PC-9 (cell line): ENCODE measurements at regions not wholly inside any gene's neighbourhood (a gene's known extent, or its start where the extent isn't known, plus 50 kb on each side); places are given as distances from the start of the nearest gene placed in this dataset.

Source experiments
- BruUV-seq: library from RNA; stranded (reverse); fragments of 400-500 nt; replicated peaks from 2 replicates; lab custom pipeline; 2021; lab: Mats Ljungman, UMichigan
- CTCF ChIA-PET: fragments of 300-600 bp; sonication (Branson Sonifier 250); formaldehyde crosslinking; loops from one replicate; lab custom pipeline; 2022; ENCODE audit warnings: antibody characterized with exemption; lab: Charles Lee
- POLR2A ChIA-PET: fragments of 300-600 bp; sonication (Branson Sonifier 250); formaldehyde crosslinking; loops from one replicate; lab custom pipeline; 2022; ENCODE audit warnings: antibody characterized with exemption; ENCODE audit not compliant: unreplicated experiment; lab: Charles Lee
- DNase-seq, 2 experiments: peaks; one replicate each; pipeline versions ENCODE4 v3.0.0 to v3.0.0-alpha.2; 2015 to 2022; ENCODE audit warnings: mixed read lengths in 1 of 2
- H2AFZ ChIP-seq: fragments of 200-600 bp; sonication (generic); 2 replicates; pipeline ENCODE4 v1.8.1; 2017; ENCODE audit warnings: antibody characterized with exemption
- H3F3A ChIP-seq: fragments of 200-600 bp; sonication (generic); 2 replicates; pipeline ENCODE4 v1.8.1; 2017; ENCODE audit warnings: antibody characterized with exemption, mild to moderate bottlenecking, low read depth; ENCODE audit not compliant: insufficient read depth
- H3K27ac ChIP-seq: fragments of 200-600 bp; sonication (generic); 2 replicates; pipeline ENCODE4 v1.6.1; 2016; ENCODE audit warnings: mixed run types
- H3K27me3 ChIP-seq: fragments of 200-600 bp; sonication (generic); 2 replicates; pipeline ENCODE4 v1.6.1; 2016; ENCODE audit warnings: low read depth, mixed run types; ENCODE audit not compliant: insufficient read depth
- H3K36me3 ChIP-seq: fragments of 200-600 bp; sonication (generic); 2 replicates; pipeline ENCODE4 v1.6.1; 2016; ENCODE audit warnings: low read depth, mixed run types
- H3K4me1 ChIP-seq: fragments of 200-600 bp; sonication (generic); replicated peaks from 2 replicates; pipeline ENCODE4 v1.6.1; 2016; ENCODE audit warnings: mixed run types; ENCODE audit not compliant: insufficient read depth
- H3K4me2 ChIP-seq: fragments of 200-600 bp; sonication (generic); 2 replicates; pipeline ENCODE4 v1.6.1; 2017; ENCODE audit warnings: mixed run types
- H3K4me3 ChIP-seq: fragments of 200-600 bp; sonication (generic); 2 replicates; pipeline ENCODE4 v1.6.1; 2016; ENCODE audit warnings: mixed run types
- H3K79me2 ChIP-seq: fragments of 200-600 bp; sonication (generic); 2 replicates; pipeline ENCODE4 v1.6.1; 2017; ENCODE audit warnings: low read depth, mixed run types
- H3K9me2 ChIP-seq: fragments of 200-600 bp; sonication (generic); 2 replicates; pipeline ENCODE4 v1.8.1; 2017; ENCODE audit warnings: mild to moderate bottlenecking; ENCODE audit not compliant: insufficient read depth
- H3K9me3 ChIP-seq: fragments of 200-600 bp; sonication (generic); 2 replicates; pipeline ENCODE4 v1.8.1; 2016; ENCODE audit warnings: low read depth; ENCODE audit not compliant: insufficient read depth
- H4K20me1 ChIP-seq: fragments of 200-600 bp; sonication (generic); 2 replicates; pipeline ENCODE4 v1.8.1; 2017; ENCODE audit not compliant: insufficient read depth
- EZH2 ChIP-seq: fragments of 200-600 bp; sonication (generic); IDR thresholded peaks from 2 replicates; pipeline ENCODE4 v1.8.0; 2017; ENCODE audit warnings: antibody characterized with exemption, low read depth
- intact Hi-C: fragments of 100-400 bp; cut with micrococcal nuclease; formaldehyde crosslinking; loops from one replicate; pipeline ENCODE4 v1.10.0; 2022; ENCODE audit not compliant: unreplicated experiment
- TF ChIP-seq, protein P1 (sequence below): fragments of 200-600 bp; sonication (generic); conservative IDR thresholded peaks from 2 replicates; pipeline ENCODE4 v1.6.1; 2017; ENCODE audit warnings: mixed run types, antibody characterized with exemption, mild to moderate bottlenecking, moderate library complexity

GRCh38 chr4:63529581-63530337 is 879.5 kb downstream of the TECRL start:
- no peaks in the 10 kb centered on the region for H3K36me3 ChIP-seq
- H3K9me2 ChIP-seq, result no peaks in the 10 kb centered on the region
- H3K27me3 ChIP-seq, result no peaks in the 10 kb centered on the region
- H3K4me1 ChIP-seq, result no peaks in the 10 kb centered on the region
- H3K4me2 ChIP-seq, result no peak overlapping the region
- ChIA-PET CTCF (no interaction called here), POLR2A (no interaction called here)
- no peaks in the 10 kb centered on the region for H4K20me1 ChIP-seq
- H3K4me3 ChIP-seq, result no peak overlapping the region
- H3K27ac ChIP-seq, result no peak overlapping the region
- no peaks in the 10 kb centered on the region for H3K9me3 ChIP-seq
- no peak overlapping the region for H2AFZ ChIP-seq
- BruUV-seq, result no TSS peak
- H3K79me2 ChIP-seq, result no peaks in the 10 kb centered on the region
- intact Hi-C loops, result loop anchor here (5.0 kb wide), 2 partner anchors 188 to 1008 kb away; no protein-coding TSS in a partner anchor
- no peak for DNase-seq
- TF ChIP-seq, protein P1, sequence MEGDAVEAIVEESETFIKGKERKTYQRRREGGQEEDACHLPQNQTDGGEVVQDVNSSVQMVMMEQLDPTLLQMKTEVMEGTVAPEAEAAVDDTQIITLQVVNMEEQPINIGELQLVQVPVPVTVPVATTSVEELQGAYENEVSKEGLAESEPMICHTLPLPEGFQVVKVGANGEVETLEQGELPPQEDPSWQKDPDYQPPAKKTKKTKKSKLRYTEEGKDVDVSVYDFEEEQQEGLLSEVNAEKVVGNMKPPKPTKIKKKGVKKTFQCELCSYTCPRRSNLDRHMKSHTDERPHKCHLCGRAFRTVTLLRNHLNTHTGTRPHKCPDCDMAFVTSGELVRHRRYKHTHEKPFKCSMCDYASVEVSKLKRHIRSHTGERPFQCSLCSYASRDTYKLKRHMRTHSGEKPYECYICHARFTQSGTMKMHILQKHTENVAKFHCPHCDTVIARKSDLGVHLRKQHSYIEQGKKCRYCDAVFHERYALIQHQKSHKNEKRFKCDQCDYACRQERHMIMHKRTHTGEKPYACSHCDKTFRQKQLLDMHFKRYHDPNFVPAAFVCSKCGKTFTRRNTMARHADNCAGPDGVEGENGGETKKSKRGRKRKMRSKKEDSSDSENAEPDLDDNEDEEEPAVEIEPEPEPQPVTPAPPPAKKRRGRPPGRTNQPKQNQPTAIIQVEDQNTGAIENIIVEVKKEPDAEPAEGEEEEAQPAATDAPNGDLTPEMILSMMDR, result no peak
- TF ChIP-seq EZH2, result no peak
- no peaks in the 10 kb centered on the region for H3F3A ChIP-seq

GRCh38 chr4:63528256-63528991 is 880.8 kb downstream of the TECRL start:
- no peaks in the 10 kb centered on the region for H3K9me3 ChIP-seq
- H3K27ac ChIP-seq, result no peak overlapping the region
- no peaks in the 10 kb centered on the region for H4K20me1 ChIP-seq
- H3K36me3 ChIP-seq, result no peaks in the 10 kb centered on the region
- CTCF ChIA-PET, result no interaction called here
- no peak for DNase-seq
- H2AFZ ChIP-seq, result no peak overlapping the region
- H3K4me2 ChIP-seq, result no peak overlapping the region
- no peaks in the 10 kb centered on the region for H3K27me3 ChIP-seq
- TF ChIP-seq, protein P1, result no peak; the same call in 1 of the 2 replicates
- TF ChIP-seq EZH2, result no peak
- H3F3A ChIP-seq, result no peaks in the 10 kb centered on the region
- H3K79me2 ChIP-seq, result no peaks in the 10 kb centered on the region
- POLR2A ChIA-PET, result no interaction called here
- H3K4me3 ChIP-seq, result no peak overlapping the region
- no peaks in the 10 kb centered on the region for H3K9me2 ChIP-seq
- H3K4me1 ChIP-seq, result no peaks in the 10 kb centered on the region
- intact Hi-C loops, result loop anchor here (5.0 kb wide), 2 partner anchors 189 to 1009 kb away; no protein-coding TSS in a partner anchor
- BruUV-seq, result no TSS peak

DNA sequence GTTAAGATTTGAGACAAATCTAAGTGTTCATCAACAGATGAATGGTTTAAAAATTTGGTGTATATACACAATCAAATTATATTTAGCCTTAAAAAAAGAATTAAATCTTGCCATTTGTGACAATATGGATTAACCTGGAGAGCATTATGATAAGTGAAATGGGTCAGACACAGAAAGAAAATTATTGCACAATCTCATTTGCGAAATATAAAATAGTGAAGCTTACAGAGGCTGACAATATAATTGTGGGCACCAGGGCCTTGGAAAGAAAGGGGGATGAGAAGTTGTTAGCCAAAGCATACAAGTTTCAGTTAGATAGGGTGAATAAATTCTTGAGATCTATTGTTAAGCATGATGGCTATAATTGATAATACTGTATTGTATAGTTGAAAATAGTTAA is 883.0 kb downstream of the TECRL start:
- Histone ChIP-seq H3K27me3 (no peaks in the 10 kb centered on the region), H3K9me2 (no peaks in the 10 kb centered on the region), H3K9me3 (no peaks in the 10 kb centered on the region), H3K36me3 (no peaks in the 10 kb centered on the region), H4K20me1 (no peaks in the 10 kb centered on the region), H2AFZ (no peak overlapping the region), H3K4me2 (no peak overlapping the region), H3K4me1 (no peaks in the 10 kb centered on the region), H3K27ac (no peak overlapping the region), H3K79me2 (no peaks in the 10 kb centered on the region), H3K4me3 (no peak overlapping the region), H3F3A (no peaks in the 10 kb centered on the region)
- intact Hi-C loops, result loop anchor here (5.0 kb wide), 2 partner anchors 191 to 1011 kb away; no protein-coding TSS in a partner anchor
- no TSS peak for BruUV-seq
- DNase-seq, result no peak
- CTCF ChIA-PET, result no interaction called here
- POLR2A ChIA-PET, result no interaction called here
- TF ChIP-seq, protein P1, result no peak
- no peak for TF ChIP-seq EZH2
